ENCODE measurements at regions not wholly inside any gene's neighbourhood (a gene's known extent, or its start where the extent isn't known, plus 50 kb on each side); places are given as distances from the start of the nearest gene placed in this dataset.

GRCh38 chr2:217430916-217431576 lies 571.2 kb upstream of the TNP1 start:
- TF ChIP-seq CTCF (IDR thresholded peaks at IDR 0.05; ENCODE audit: low read depth, low read length) = no peak
- no peak for TF ChIP-seq POLR2A (IDR thresholded peaks at IDR 0.05; ENCODE audit: extremely low read depth, insufficient read length)
- TF ChIP-seq, protein P1, sequence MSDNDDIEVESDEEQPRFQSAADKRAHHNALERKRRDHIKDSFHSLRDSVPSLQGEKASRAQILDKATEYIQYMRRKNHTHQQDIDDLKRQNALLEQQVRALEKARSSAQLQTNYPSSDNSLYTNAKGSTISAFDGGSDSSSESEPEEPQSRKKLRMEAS (IDR thresholded peaks at IDR 0.05; ENCODE audit: low read depth, low read length) = no peak

Measured in NB4 (cell line).